ENCODE measurements at regions not wholly inside any gene's neighbourhood (a gene's known extent, or its start where the extent isn't known, plus 50 kb on each side); places are given as distances from the start of the nearest gene placed in this dataset.

- TF ChIP-seq CREB5 (CRISPR knock-in tag; IDR thresholded peaks at IDR 0.05; ENCODE audit: low read depth) (no peak), ARNTL (CRISPR knock-in tag; IDR thresholded peaks at IDR 0.05; ENCODE audit: borderline replicate concordance, low read depth) (no peak), PATZ1 (CRISPR knock-in tag; IDR thresholded peaks at IDR 0.05; ENCODE audit: borderline replicate concordance) (no peak), TCF4 (CRISPR knock-in tag; IDR thresholded peaks at IDR 0.05; ENCODE audit: borderline replicate concordance) (no peak), CSRNP3 (CRISPR knock-in tag; IDR thresholded peaks at IDR 0.05) (no peak), ZNF70 (CRISPR knock-in tag; IDR thresholded peaks at IDR 0.05) (no peak), TSHZ2 (CRISPR knock-in tag; IDR thresholded peaks at IDR 0.05) (no peak), ZC3H10 (CRISPR knock-in tag; IDR thresholded peaks at IDR 0.05) (no peak), ZNF8 (CRISPR knock-in tag; IDR thresholded peaks at IDR 0.05) (no peak)
- no peak for ATAC-seq
Measured at GRCh38 chr2:76642129-76642528, 880.0 kb downstream of the LRRTM4 start.

- TF ChIP-seq CREB5 (CRISPR knock-in tag; IDR thresholded peaks at IDR 0.05; ENCODE audit: low read depth) (no peak), ISL1 (CRISPR knock-in tag; IDR thresholded peaks at IDR 0.05) (no peak), ZFP3 (CRISPR knock-in tag; IDR thresholded peaks at IDR 0.05) (no peak), ZNF8 (CRISPR knock-in tag; IDR thresholded peaks at IDR 0.05) (no peak), POU6F1 (CRISPR knock-in tag; IDR thresholded peaks at IDR 0.05; ENCODE audit: borderline replicate concordance, low read depth) (no peak), ZNF565 (CRISPR knock-in tag; conservative IDR thresholded peaks at IDR 0.05; ENCODE audit: low read depth) (no peak), ARNTL (CRISPR knock-in tag; IDR thresholded peaks at IDR 0.05; ENCODE audit: borderline replicate concordance, low read depth) (no peak), TSHZ2 (CRISPR knock-in tag; IDR thresholded peaks at IDR 0.05) (no peak)
- no peak for ATAC-seq
Measured at GRCh38 chr2:76641506-76641905, 880.7 kb downstream of the LRRTM4 start.

- no peak for ATAC-seq
- no peak for TF ChIP-seq CSRNP3 (CRISPR knock-in tag; IDR thresholded peaks at IDR 0.05)
- TF ChIP-seq PATZ1 (CRISPR knock-in tag; IDR thresholded peaks at IDR 0.05; ENCODE audit: borderline replicate concordance): no peak
- no peak for TF ChIP-seq RARB (CRISPR knock-in tag; IDR thresholded peaks at IDR 0.05)
- no peak for TF ChIP-seq GLIS3 (CRISPR knock-in tag; IDR thresholded peaks at IDR 0.05)
- no peak for TF ChIP-seq ZNF70 (CRISPR knock-in tag; IDR thresholded peaks at IDR 0.05)
- no peak for TF ChIP-seq BACH2 (CRISPR knock-in tag; IDR thresholded peaks at IDR 0.05; ENCODE audit: borderline replicate concordance)
- no peak for TF ChIP-seq PPARA (CRISPR knock-in tag; IDR thresholded peaks at IDR 0.05; ENCODE audit: borderline replicate concordance)
- no peak for TF ChIP-seq ISL1 (CRISPR knock-in tag; IDR thresholded peaks at IDR 0.05)
- TF ChIP-seq POU6F1 (CRISPR knock-in tag; IDR thresholded peaks at IDR 0.05; ENCODE audit: borderline replicate concordance, low read depth): no peak
Measured at GRCh38 chr2:76640905-76641304, 881.3 kb downstream of the LRRTM4 start.

Data from SK-N-SH treated with all-trans-retinoic acid at 6 μM for 48 hours (cell line).